CD8-positive, alpha-beta memory T cell (primary cell): ENCODE measurements at regions not wholly inside any gene's neighbourhood (a gene's known extent, or its start where the extent isn't known, plus 50 kb on each side); places are given as distances from the start of the nearest gene placed in this dataset.

Source experiments
- CTCF ChIA-PET: fragments of 350-600 bp; sonication (Branson Sonifier 250); formaldehyde crosslinking; loops from one replicate; lab custom pipeline; 2021; ENCODE audit warnings: antibody characterized with exemption; lab: Charles Lee
- POLR2A ChIA-PET: fragments of 350-600 bp; sonication (Branson Sonifier 250); formaldehyde crosslinking; loops from one replicate; lab custom pipeline; 2021; ENCODE audit warnings: antibody characterized with exemption; lab: Charles Lee
- DNase-seq, 5 donors: peaks; one replicate each; pipeline versions ENCODE4 v3.0.0 to v3.0.0-alpha.2; 2020 to 2022; ENCODE audit warnings: mixed read lengths in 1 of 5
- H3K27ac ChIP-seq: one replicate; pipeline ENCODE4 v1.7.0; 2013; ENCODE audit warnings: low read depth, mild to moderate bottlenecking, low read length, moderate library complexity
- H3K27me3 ChIP-seq: 2 replicates; pipeline ENCODE4 v1.7.0; 2013; ENCODE audit warnings: low read length, mild to moderate bottlenecking; ENCODE audit not compliant: insufficient read depth, poor library complexity, severe bottlenecking
- H3K36me3 ChIP-seq: 2 replicates; pipeline ENCODE4 v1.7.0; 2013; ENCODE audit warnings: mild to moderate bottlenecking, low read length, moderate library complexity; ENCODE audit not compliant: insufficient read depth
- H3K4me1 ChIP-seq: 2 replicates; pipeline ENCODE4 v1.7.0; 2013; ENCODE audit warnings: mild to moderate bottlenecking, low read length, moderate library complexity; ENCODE audit not compliant: insufficient read depth
- H3K4me3 ChIP-seq: 2 replicates; pipeline ENCODE4 v1.7.0; 2013; ENCODE audit warnings: mild to moderate bottlenecking, low read length
- H3K9me3 ChIP-seq: 2 replicates; pipeline ENCODE4 v1.7.0; 2013; ENCODE audit warnings: mild to moderate bottlenecking, low read length
- H3K27ac Mint-ChIP-seq, 8 donors: one replicate each; pipeline ENCODE4 v1.8.0; 2020 to 2021; ENCODE audit warnings: mixed read lengths in 8 of 8, mild to moderate bottlenecking in 6 of 8, inconsistent platforms in 3 of 8, moderate library complexity in 3 of 8
- H3K27me3 Mint-ChIP-seq, 2 donors: one replicate each; pipeline ENCODE4 v1.8.0; 2020 to 2021; ENCODE audit warnings: mixed read lengths in 2 of 2, mild to moderate bottlenecking in 1 of 2, moderate library complexity in 1 of 2
- H3K36me3 Mint-ChIP-seq, 3 donors: one replicate each; pipeline ENCODE4 v1.8.0; 2020 to 2021; ENCODE audit warnings: mixed read lengths in 3 of 3, inconsistent platforms in 1 of 3, mild to moderate bottlenecking in 1 of 3
- H3K4me1 Mint-ChIP-seq, 3 donors: one replicate each; pipeline ENCODE4 v1.8.0; 2020 to 2021; ENCODE audit warnings: mixed read lengths in 3 of 3, inconsistent platforms in 1 of 3, mild to moderate bottlenecking in 1 of 3
- H3K4me3 Mint-ChIP-seq, 7 donors: one replicate each; pipeline ENCODE4 v1.8.0; 2020 to 2021; ENCODE audit warnings: mixed read lengths in 7 of 7, mild to moderate bottlenecking in 6 of 7, moderate library complexity in 4 of 7, inconsistent platforms in 2 of 7
- H3K9me3 Mint-ChIP-seq, 5 donors: one replicate each; pipeline ENCODE4 v1.8.0; 2020 to 2022; ENCODE audit warnings: mixed read lengths in 5 of 5, mild to moderate bottlenecking in 3 of 5, moderate library complexity in 2 of 5, inconsistent platforms in 1 of 5

DNA sequence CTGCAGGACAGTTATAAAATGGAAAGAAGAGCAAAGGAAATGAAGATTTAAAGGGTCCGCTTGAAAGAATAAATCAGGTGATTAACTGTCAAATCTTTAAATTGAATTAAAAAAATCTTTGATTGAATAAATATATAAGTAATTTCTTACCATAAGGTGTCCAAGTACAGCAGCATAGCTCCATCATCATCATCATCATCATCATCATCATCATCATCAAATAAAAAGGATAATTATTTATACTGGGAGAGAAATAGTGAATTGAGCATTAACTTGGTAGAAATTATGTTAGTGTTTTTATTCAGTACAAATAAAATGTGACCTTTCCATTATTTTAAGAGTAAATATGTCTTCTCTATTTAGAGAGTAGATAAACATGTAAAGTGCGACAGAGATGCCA, 745.6 kb upstream of the MARCKS start:
- POLR2A ChIA-PET = no interaction called here
- Mint-ChIP-seq H3K4me1 (no peaks in the 10 kb centered on the region), H3K27ac (no peak overlapping the region), H3K36me3 (no peaks in the 10 kb centered on the region), H3K27me3 (no peaks in the 10 kb centered on the region), H3K4me3 (no peak overlapping the region), H3K9me3 (peaks cover 8 to 34% (median 14%) of the 10 kb centered on the region in 5 donors)
- CTCF ChIA-PET = no interaction called here
- H3K4me3 ChIP-seq = no peak overlapping the region
- DNase-seq = no peak
- H3K27ac ChIP-seq = no peak overlapping the region
- no peaks in the 10 kb centered on the region for H3K9me3 ChIP-seq
- H3K4me1 ChIP-seq = no peaks in the 10 kb centered on the region
- no peaks in the 10 kb centered on the region for H3K36me3 ChIP-seq
- no peaks in the 10 kb centered on the region for H3K27me3 ChIP-seq

DNA sequence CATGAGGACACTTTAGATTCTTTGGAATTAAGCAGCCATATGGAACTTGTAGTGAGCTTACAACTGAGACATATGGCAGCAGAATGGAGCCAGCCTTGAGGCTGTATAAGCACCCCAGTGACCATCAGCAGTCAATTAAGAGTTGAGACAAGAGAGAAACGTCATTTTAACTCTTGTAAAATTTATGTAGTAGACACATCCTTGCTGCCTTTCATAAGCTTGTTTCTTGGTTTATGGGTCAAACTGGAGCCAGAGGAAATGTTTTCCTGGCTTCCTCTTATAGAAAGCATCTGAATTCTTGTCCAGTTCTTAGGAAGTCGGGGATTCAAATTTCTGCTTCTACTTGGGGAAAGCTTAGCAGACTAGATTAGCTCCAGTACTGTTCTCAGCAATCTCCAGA, 745.1 kb upstream of the MARCKS start:
- no peaks in the 10 kb centered on the region for H3K27me3 ChIP-seq
- no peaks in the 10 kb centered on the region for H3K4me1 ChIP-seq
- Mint-ChIP-seq H3K27ac (no peak overlapping the region), H3K27me3 (no peaks in the 10 kb centered on the region), H3K36me3 (no peaks in the 10 kb centered on the region), H3K9me3 (peaks cover 8 to 34% (median 16%) of the 10 kb centered on the region in 5 donors), H3K4me3 (no peak overlapping the region), H3K4me1 (no peaks in the 10 kb centered on the region)
- ChIA-PET CTCF (no interaction called here), POLR2A (no interaction called here)
- H3K36me3 ChIP-seq = no peaks in the 10 kb centered on the region
- no peak overlapping the region for H3K27ac ChIP-seq
- no peak for DNase-seq
- no peaks in the 10 kb centered on the region for H3K9me3 ChIP-seq
- no peak overlapping the region for H3K4me3 ChIP-seq

DNA sequence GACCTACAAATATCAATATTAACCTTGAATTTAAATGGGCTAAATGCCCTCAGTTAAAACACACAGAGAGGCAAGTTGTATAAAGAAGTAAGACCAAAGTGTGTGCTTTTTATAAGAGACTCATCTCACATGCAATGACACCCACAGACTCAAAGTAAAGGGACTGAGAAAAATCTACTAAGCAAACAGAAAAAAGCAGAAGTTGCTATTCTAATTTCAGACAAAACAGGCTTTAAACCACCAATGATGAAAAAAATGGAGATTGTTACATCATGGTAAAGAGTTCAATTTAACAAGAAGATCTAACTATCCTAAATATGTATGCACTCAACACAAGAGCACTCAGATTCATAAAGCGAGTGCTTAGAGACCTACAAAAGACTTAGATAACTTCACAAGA, 741.9 kb upstream of the MARCKS start:
- ChIA-PET POLR2A (no interaction called here), CTCF (no interaction called here)
- Histone ChIP-seq H3K4me3 (no peak overlapping the region), H3K27me3 (no peaks in the 10 kb centered on the region), H3K4me1 (no peaks in the 10 kb centered on the region), H3K27ac (no peak overlapping the region), H3K9me3 (no peaks in the 10 kb centered on the region), H3K36me3 (no peaks in the 10 kb centered on the region)
- no peak for DNase-seq
- no peaks in the 10 kb centered on the region for H3K27me3 Mint-ChIP-seq
- H3K36me3 Mint-ChIP-seq = no peaks in the 10 kb centered on the region
- peaks cover 6 to 38% (median 17%) of the 10 kb centered on the region in 5 donors for H3K9me3 Mint-ChIP-seq
- no peaks in the 10 kb centered on the region for H3K4me1 Mint-ChIP-seq
- no peak overlapping the region for H3K4me3 Mint-ChIP-seq
- H3K27ac Mint-ChIP-seq = peak overlapping the region in 1 of 8 donors; percentile 7

DNA sequence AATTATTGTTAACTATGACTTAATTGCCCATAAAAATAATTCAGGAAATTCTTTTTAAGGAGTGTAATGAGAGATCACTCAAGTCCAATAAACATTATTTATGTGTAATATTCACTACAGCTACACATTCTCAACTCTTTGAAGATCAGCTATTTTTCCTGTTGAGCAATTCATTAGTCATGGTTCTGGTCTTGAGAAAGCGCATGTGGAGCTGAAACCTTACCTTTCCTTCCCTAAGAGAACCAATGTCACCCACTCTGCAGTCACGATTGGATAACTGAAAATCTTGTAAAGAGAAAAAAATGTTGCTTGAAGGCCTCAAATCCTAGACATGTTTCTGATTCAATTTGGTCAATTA, 736.9 kb upstream of the MARCKS start:
- no peak overlapping the region for H3K4me3 Mint-ChIP-seq
- no peaks in the 10 kb centered on the region for H3K4me1 Mint-ChIP-seq
- Histone ChIP-seq H3K4me1 (no peaks in the 10 kb centered on the region), H3K9me3 (no peaks in the 10 kb centered on the region), H3K27ac (no peak overlapping the region), H3K4me3 (no peak overlapping the region), H3K27me3 (no peaks in the 10 kb centered on the region), H3K36me3 (no peaks in the 10 kb centered on the region)
- ChIA-PET POLR2A (no interaction called here), CTCF (no interaction called here)
- H3K27ac Mint-ChIP-seq = no peak overlapping the region
- no peak for DNase-seq
- peaks cover 3 to 15% (median 11%) of the 10 kb centered on the region in 5 donors for H3K9me3 Mint-ChIP-seq
- H3K27me3 Mint-ChIP-seq = no peaks in the 10 kb centered on the region
- no peaks in the 10 kb centered on the region for H3K36me3 Mint-ChIP-seq

DNA sequence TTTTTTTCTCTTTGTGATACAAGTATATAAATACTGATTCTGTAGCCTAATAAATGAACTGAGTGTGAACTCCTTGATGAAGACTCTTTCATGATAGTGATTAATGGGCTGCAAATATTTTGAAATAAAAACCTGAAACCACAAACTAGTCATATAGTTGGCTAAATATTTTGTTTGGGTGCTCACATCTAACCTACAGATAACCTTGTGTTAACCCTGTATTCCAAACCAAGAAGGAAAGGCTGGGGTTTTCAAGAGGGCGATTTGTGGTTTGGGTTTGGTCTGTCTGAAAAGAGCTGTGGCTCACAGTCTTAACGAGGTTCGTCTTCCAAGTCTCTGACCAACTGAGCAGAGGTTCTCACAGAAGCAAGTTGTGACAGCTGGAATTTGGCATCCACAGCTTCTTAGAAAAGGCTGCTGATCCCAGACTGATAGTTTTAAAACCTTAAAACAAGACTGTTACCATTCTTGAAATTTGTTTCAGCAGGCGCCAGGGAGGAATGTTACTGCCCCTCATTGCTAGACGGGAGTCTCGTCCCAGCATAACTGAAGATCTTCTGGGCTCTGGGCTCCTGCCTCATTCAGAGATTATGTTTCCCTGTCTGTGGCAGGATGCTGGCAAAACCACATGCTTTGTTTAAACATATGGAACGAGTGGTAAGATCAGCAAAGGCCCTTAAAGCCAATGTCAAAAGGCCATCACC, 736.4 kb upstream of the MARCKS start:
- Mint-ChIP-seq H3K27ac (no peak overlapping the region), H3K4me1 (no peaks in the 10 kb centered on the region), H3K9me3 (peaks cover 3 to 11% (median 8%) of the 10 kb centered on the region in 5 donors), H3K4me3 (no peak overlapping the region), H3K36me3 (no peaks in the 10 kb centered on the region), H3K27me3 (no peaks in the 10 kb centered on the region)
- Histone ChIP-seq H3K4me3 (no peak overlapping the region), H3K9me3 (no peaks in the 10 kb centered on the region), H3K4me1 (no peaks in the 10 kb centered on the region), H3K27ac (no peak overlapping the region), H3K27me3 (no peaks in the 10 kb centered on the region), H3K36me3 (no peaks in the 10 kb centered on the region)
- DNase-seq = no peak
- ChIA-PET POLR2A (no interaction called here), CTCF (no interaction called here)

DNA sequence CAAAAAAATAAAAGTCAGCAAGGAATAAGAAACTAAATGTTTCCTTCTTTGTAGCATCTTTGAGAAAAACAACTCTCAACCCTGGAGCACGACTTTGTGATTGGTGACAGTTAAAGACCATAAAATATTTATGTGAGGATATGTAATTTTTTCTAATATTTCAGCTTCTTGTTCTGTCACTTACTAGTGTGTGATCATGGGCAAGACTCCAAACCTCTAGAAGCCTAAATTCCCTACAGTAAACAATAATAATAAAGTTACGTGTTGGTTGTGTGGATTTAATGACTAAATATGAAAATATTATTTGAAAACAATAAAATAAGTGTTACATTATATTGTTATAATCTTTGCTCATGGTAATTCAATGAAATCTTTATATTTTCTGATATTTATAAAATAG, 735.6 kb upstream of the MARCKS start:
- no peaks in the 10 kb centered on the region for H3K27me3 Mint-ChIP-seq
- Histone ChIP-seq H3K27ac (no peak overlapping the region), H3K9me3 (no peaks in the 10 kb centered on the region), H3K4me1 (no peaks in the 10 kb centered on the region), H3K4me3 (no peak overlapping the region), H3K27me3 (no peaks in the 10 kb centered on the region), H3K36me3 (no peaks in the 10 kb centered on the region)
- H3K9me3 Mint-ChIP-seq = peaks cover 0 to 8% (median 7%) of the 10 kb centered on the region in 5 donors
- no peaks in the 10 kb centered on the region for H3K36me3 Mint-ChIP-seq
- no peak overlapping the region for H3K4me3 Mint-ChIP-seq
- H3K27ac Mint-ChIP-seq = no peak overlapping the region
- no peaks in the 10 kb centered on the region for H3K4me1 Mint-ChIP-seq
- ChIA-PET CTCF (no interaction called here), POLR2A (no interaction called here)
- no peak for DNase-seq

DNA sequence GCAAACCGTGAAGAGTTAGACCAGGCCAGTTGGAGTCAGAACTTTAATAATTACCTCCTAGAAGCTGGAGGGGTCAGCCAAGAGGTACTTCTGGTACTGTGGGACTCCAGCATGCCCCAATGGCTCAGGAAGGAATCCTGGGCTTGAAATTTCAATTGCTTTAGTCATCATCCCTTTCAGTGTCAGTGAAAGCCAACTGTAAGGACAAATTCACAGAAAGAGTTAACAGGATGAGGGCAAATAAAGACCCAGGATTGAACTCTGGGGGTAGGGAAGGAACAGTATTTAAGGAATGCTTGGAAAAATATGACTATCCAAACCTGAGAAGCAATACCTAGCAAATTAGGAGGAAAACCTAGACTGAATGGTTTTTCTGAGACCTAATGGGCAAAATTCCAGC, 735.1 kb upstream of the MARCKS start:
- H3K36me3 ChIP-seq = no peaks in the 10 kb centered on the region
- Mint-ChIP-seq H3K27ac (peak overlapping the region in 1 of 8 donors; percentile 48), H3K4me1 (no peaks in the 10 kb centered on the region), H3K9me3 (peaks cover 0 to 8% (median 6%) of the 10 kb centered on the region in 5 donors), H3K27me3 (no peaks in the 10 kb centered on the region), H3K4me3 (no peak overlapping the region), H3K36me3 (no peaks in the 10 kb centered on the region)
- no peak for DNase-seq
- no peaks in the 10 kb centered on the region for H3K4me1 ChIP-seq
- H3K27me3 ChIP-seq = no peaks in the 10 kb centered on the region
- CTCF ChIA-PET = no interaction called here
- POLR2A ChIA-PET = no interaction called here
- no peak overlapping the region for H3K4me3 ChIP-seq
- no peaks in the 10 kb centered on the region for H3K9me3 ChIP-seq
- no peak overlapping the region for H3K27ac ChIP-seq

DNA sequence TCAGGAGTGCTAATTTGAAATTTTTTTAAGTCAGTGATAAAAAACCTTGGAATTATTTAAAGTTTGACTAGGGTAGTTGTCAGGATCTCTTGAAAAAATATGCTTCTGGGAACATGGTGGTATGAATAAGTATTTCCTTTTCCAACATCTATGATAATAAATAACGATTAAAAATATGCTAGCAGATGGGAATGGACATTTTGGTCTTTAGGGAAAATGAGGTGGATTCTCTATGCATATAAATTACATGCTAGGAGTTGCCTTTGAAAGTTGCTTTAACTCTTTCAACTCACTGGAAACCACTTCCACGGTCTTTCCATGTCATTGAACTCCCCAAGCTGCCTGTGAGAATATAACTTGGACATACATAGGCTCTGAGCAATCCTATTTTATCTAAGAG, 731.5 kb upstream of the MARCKS start:
- Mint-ChIP-seq H3K27ac (no peak overlapping the region), H3K9me3 (peaks cover 0 to 3% (median 0%) of the 10 kb centered on the region in 5 donors), H3K4me3 (no peak overlapping the region), H3K36me3 (no peaks in the 10 kb centered on the region), H3K27me3 (no peaks in the 10 kb centered on the region), H3K4me1 (no peaks in the 10 kb centered on the region)
- Histone ChIP-seq H3K36me3 (no peaks in the 10 kb centered on the region), H3K27ac (no peak overlapping the region), H3K4me3 (no peak overlapping the region), H3K4me1 (no peaks in the 10 kb centered on the region), H3K9me3 (no peaks in the 10 kb centered on the region), H3K27me3 (no peaks in the 10 kb centered on the region)
- POLR2A ChIA-PET = no interaction called here
- DNase-seq = no peak
- CTCF ChIA-PET = no interaction called here
